BE2C (cell line): ENCODE measurements at regions not wholly inside any gene's neighbourhood (a gene's known extent, or its start where the extent isn't known, plus 50 kb on each side); places are given as distances from the start of the nearest gene placed in this dataset.

Experiments used
- DNase-seq: peaks from one replicate; pipeline ENCODE4 v3.0.0-alpha.2; 2020
- H3K27me3 ChIP-seq: fragments of 250-450 bp; sonication (Bioruptor Pico); 2 replicates; pipeline ENCODE4 v1.5.1; 2020; ENCODE audit warnings: mild to moderate bottlenecking
- H3K36me3 ChIP-seq: fragments of 250-450 bp; sonication (Bioruptor Pico); 2 replicates; pipeline ENCODE4 v1.5.1; 2020; ENCODE audit warnings: mild to moderate bottlenecking
- H3K4me1 ChIP-seq: fragments of 250-450 bp; sonication (Bioruptor Pico); 2 replicates; pipeline ENCODE4 v1.5.1; 2020
- H3K4me3 ChIP-seq: 2 replicates; pipeline ENCODE4 v1.5.1; 2011; ENCODE audit warnings: low read depth, low read length
- H3K9me3 ChIP-seq: fragments of 250-450 bp; sonication (Bioruptor Pico); 2 replicates; pipeline ENCODE4 v1.5.1; 2020
- TF ChIP-seq, protein P1 (sequence below): IDR thresholded peaks from 2 replicates; pipeline ENCODE4 v1.5.1; 2012; ENCODE audit warnings: mild to moderate bottlenecking, low read depth, low read length

DNA sequence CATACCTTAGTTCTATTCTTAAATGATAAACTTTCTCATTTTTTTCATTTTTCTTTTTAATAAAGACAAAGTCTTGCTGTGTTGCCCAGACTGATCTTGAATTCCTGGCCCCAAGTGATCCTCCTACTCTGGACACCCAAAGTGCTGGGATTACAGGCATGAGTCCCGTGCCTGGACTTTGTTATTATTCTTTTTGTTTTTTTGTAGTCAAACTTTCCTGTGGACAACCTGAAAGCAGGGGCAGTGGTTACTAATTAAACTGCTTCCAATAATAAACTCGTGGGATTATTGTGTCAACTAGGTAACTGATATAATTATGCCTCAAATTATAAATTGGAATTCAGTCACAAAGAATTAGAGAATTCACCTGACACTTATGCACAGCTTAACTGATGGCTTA, 107.8 kb upstream of the RAPGEF2 start:
- Histone ChIP-seq H3K36me3 (no peaks in the 10 kb centered on the region), H3K4me1 (no peaks in the 10 kb centered on the region), H3K9me3 (no peaks in the 10 kb centered on the region), H3K27me3 (no peaks in the 10 kb centered on the region), H3K4me3 (no peak overlapping the region)
- TF ChIP-seq, protein P1, sequence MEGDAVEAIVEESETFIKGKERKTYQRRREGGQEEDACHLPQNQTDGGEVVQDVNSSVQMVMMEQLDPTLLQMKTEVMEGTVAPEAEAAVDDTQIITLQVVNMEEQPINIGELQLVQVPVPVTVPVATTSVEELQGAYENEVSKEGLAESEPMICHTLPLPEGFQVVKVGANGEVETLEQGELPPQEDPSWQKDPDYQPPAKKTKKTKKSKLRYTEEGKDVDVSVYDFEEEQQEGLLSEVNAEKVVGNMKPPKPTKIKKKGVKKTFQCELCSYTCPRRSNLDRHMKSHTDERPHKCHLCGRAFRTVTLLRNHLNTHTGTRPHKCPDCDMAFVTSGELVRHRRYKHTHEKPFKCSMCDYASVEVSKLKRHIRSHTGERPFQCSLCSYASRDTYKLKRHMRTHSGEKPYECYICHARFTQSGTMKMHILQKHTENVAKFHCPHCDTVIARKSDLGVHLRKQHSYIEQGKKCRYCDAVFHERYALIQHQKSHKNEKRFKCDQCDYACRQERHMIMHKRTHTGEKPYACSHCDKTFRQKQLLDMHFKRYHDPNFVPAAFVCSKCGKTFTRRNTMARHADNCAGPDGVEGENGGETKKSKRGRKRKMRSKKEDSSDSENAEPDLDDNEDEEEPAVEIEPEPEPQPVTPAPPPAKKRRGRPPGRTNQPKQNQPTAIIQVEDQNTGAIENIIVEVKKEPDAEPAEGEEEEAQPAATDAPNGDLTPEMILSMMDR, result no peak
- DNase-seq, result no peak

DNA sequence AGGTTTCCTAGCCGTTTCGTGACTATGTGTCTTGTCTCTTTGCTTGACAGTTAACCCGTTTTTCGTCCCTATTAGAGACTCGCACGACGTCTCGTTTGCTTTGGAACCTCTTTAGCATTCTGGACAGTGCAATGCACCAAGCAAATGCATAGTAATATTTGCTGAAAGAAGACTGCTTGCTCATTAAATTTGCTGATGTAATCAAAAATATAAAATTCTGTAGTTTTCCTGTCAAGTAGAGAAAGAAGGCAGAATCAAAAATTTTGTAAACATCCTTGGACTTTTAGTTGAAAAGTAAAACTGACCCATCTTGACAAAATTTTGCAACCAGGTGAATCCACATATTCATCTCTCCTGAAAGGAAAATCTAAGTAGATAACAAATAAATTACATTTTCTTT, 106.9 kb upstream of the RAPGEF2 start:
- Histone ChIP-seq H3K27me3 (no peaks in the 10 kb centered on the region), H3K4me3 (no peak overlapping the region), H3K9me3 (no peaks in the 10 kb centered on the region), H3K36me3 (no peaks in the 10 kb centered on the region), H3K4me1 (no peaks in the 10 kb centered on the region)
- DNase-seq, result no peak
- TF ChIP-seq, protein P1, result no peak

DNA sequence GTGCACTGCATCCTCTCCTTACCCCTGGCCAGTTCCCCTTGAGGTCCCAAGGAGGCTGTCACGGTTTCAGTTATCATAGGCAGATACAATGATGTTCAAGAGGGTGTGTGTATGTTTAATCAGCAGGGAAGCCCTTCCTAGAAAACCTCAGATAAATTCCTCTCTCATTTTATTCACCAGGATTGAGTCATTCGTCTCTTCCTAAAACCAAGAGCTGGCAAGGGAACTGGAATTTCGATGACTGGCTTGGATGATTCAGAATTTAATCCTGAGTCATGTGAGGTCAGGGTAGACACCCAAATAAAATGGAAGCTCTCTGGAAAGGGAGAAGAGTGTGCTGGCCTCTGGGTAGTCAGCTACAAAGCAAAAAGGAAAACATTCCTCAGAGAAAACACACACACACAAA, 106.2 kb upstream of the RAPGEF2 start:
- H3K9me3 ChIP-seq, result no peaks in the 10 kb centered on the region
- H3K36me3 ChIP-seq, result no peaks in the 10 kb centered on the region
- H3K4me3 ChIP-seq, result no peak overlapping the region
- no peak for DNase-seq
- no peaks in the 10 kb centered on the region for H3K27me3 ChIP-seq
- TF ChIP-seq, protein P1, result no peak
- H3K4me1 ChIP-seq, result no peaks in the 10 kb centered on the region

DNA sequence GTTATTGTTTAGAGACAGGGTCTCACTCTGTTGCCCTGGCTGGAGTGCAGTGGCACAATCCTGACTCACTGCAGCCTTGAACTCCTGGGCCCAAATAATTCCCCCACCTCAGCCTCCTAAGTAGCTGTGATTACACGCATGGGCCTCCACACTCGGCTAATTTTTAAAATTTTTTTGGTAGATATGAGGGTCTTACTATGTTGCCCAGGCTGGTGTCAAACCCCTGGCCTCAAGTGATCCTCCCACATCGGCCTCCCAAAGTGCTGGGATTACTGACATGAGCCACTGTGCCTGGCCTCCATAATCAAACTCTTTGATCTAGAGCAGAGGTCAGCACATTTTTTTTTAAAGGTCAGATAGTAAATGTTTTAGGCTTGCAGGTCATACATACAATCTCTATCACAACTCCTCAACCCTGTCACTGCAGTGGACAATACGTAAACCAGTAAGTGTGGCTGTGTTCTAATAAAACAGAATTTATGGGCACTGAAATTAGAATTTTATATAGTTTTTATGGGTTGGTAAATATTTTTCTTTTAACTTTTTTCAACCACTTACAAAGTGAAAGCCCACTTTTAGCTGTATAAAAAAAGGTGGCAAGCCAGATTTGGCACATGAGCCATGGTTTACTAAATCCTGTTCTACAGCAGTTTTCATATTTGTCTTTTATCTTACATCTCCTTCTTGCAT, 105.1 kb upstream of the RAPGEF2 start:
- TF ChIP-seq, protein P1, result no peak
- DNase-seq, result no peak
- H3K4me1 ChIP-seq, result no peaks in the 10 kb centered on the region
- no peaks in the 10 kb centered on the region for H3K9me3 ChIP-seq
- H3K36me3 ChIP-seq, result no peaks in the 10 kb centered on the region
- no peak overlapping the region for H3K4me3 ChIP-seq
- no peaks in the 10 kb centered on the region for H3K27me3 ChIP-seq

DNA sequence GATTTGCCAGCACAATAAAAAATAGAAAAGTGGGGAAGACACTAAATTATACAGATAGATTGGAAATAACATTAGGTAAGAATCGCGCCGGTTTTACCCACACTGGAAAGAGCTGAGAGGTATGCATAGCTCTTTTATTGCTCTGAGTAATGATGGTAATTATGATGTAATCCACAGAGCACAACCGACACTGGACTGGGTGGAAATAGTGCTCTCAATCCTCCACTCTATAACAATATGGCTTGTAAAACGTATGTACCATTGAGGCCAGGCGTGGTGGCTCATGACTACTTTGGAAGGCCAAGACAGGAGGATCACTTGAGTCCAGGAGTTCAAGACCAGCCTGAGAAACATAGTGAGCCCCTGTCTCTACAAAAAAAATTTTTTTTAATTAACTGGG, 104.3 kb upstream of the RAPGEF2 start:
- H3K4me1 ChIP-seq, result no peaks in the 10 kb centered on the region
- H3K4me3 ChIP-seq, result no peak overlapping the region
- H3K36me3 ChIP-seq, result no peaks in the 10 kb centered on the region
- DNase-seq, result no peak
- TF ChIP-seq, protein P1, result no peak
- no peaks in the 10 kb centered on the region for H3K9me3 ChIP-seq
- no peaks in the 10 kb centered on the region for H3K27me3 ChIP-seq

DNA sequence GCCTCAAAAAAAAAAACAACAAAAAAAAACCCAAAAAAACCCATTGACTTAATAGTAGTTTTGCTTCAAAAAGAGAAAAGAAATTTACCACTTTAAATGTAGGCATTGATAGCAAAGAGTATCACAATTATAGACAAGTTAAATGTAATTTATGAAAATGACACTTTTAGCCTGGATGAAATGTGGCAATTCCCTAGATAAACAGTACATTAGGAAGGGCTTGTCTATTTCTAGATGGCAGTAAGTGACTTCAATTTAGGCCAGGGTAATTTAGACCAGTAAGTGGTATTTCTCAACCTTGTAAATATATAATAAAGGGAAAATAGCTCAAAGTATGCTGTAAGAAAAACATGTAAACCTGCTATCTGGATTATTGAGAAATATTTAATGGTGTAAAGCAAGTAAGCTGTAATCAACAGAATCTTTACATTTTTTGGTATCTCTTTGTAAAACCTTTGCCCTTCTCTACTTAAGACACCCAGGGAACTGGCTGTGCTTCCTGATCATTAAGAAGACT, 103.7 kb upstream of the RAPGEF2 start:
- no peak for DNase-seq
- Histone ChIP-seq H3K4me3 (no peak overlapping the region), H3K27me3 (no peaks in the 10 kb centered on the region), H3K36me3 (no peaks in the 10 kb centered on the region), H3K9me3 (no peaks in the 10 kb centered on the region), H3K4me1 (no peaks in the 10 kb centered on the region)
- TF ChIP-seq, protein P1, result no peak
